Gastrocnemius medialis (tissue), 4 donors: ENCODE measurements at regions not wholly inside any gene's neighbourhood (a gene's known extent, or its start where the extent isn't known, plus 50 kb on each side); places are given as distances from the start of the nearest gene placed in this dataset.

Experiments
- ATAC-seq, 2 donors: fragments of 150-250 bp; one replicate each; pipeline ENCODE4 v1.9.1; 2016
- DNase-seq, 2 donors: peaks; one replicate each; pipeline ENCODE4 v3.0.0-alpha.2; 2019
- H3K27ac ChIP-seq, 4 donors: fragments of 200-600 bp; sonication (generic); 1 replicate in 1 of 4; 2 replicates in 3 of 4; pipeline ENCODE4 v1.5.1; 2016 to 2018; ENCODE audit warnings: mild to moderate bottlenecking in 2 of 4, moderate library complexity in 1 of 4
- H3K27me3 ChIP-seq, 3 donors: fragments of 200-600 bp; sonication (generic) in 2 of 3; 1 replicate in 1 of 3; 2 replicates in 2 of 3; pipeline versions ENCODE4 v1.5.1 to v1.6.0; 2016 to 2019; ENCODE audit warnings: mild to moderate bottlenecking in 1 of 3, moderate library complexity in 1 of 3
- H3K36me3 ChIP-seq, 2 donors: fragments of 200-600 bp; sonication (generic) in 1 of 2; one replicate each; pipeline ENCODE4 v1.5.1; 2017 to 2018
- H3K4me1 ChIP-seq, 2 donors: fragments of 200-600 bp; sonication (generic) in 1 of 2; one replicate each; pipeline ENCODE4 v1.5.1; 2016 to 2017; ENCODE audit warnings: mild to moderate bottlenecking in 2 of 2
- H3K4me3 ChIP-seq, 4 donors: fragments of 200-600 bp; sonication (generic) in 3 of 4; 1 replicate in 1 of 4; 2 replicates in 3 of 4; pipeline ENCODE4 v1.5.1; 2016 to 2019; ENCODE audit warnings: mild to moderate bottlenecking in 2 of 4
- H3K9me3 ChIP-seq, 3 donors: fragments of 200-600 bp; sonication (generic) in 2 of 3; 1 replicate in 1 of 3; 2 replicates in 2 of 3; pipeline ENCODE4 v1.5.1; 2016 to 2019
- POLR2A ChIP-seq, 2 donors: fragments of 450-650 bp; IDR thresholded peaks; one replicate each; pipeline ENCODE4 v1.6.1; 2017; ENCODE audit warnings: antibody characterized with exemption in 2 of 2, mild to moderate bottlenecking in 2 of 2, moderate library complexity in 2 of 2
- in situ Hi-C, 4 donors: fragments of 200-750 bp; cut with MboI; loops; one replicate each; pipeline versions ENCODE4 v1.15.0 to v1.8.0; 2017; ENCODE audit warnings: low sequenced_read_pairs in 4 of 4
- intact Hi-C: fragments of 100-400 bp; cut with DNase I; formaldehyde crosslinking; loops from one replicate; pipeline ENCODE4 v1.15.1; 2023; ENCODE audit warnings: low total_unique reads
- TF ChIP-seq, protein P1 (sequence below), 5 experiments: fragments of 450-650 bp in 3 of 5; fragments of 200-600 bp in 2 of 5; sonication (generic) in 2 of 5; IDR thresholded peaks in 4 of 5; conservative IDR thresholded peaks in 1 of 5; 1 replicate in 4 of 5; 2 replicates in 1 of 5; pipeline ENCODE4 v1.5.1; 2016 to 2019; ENCODE audit warnings: antibody characterized with exemption in 5 of 5, mild to moderate bottlenecking in 3 of 5, moderate library complexity in 3 of 5

DNA sequence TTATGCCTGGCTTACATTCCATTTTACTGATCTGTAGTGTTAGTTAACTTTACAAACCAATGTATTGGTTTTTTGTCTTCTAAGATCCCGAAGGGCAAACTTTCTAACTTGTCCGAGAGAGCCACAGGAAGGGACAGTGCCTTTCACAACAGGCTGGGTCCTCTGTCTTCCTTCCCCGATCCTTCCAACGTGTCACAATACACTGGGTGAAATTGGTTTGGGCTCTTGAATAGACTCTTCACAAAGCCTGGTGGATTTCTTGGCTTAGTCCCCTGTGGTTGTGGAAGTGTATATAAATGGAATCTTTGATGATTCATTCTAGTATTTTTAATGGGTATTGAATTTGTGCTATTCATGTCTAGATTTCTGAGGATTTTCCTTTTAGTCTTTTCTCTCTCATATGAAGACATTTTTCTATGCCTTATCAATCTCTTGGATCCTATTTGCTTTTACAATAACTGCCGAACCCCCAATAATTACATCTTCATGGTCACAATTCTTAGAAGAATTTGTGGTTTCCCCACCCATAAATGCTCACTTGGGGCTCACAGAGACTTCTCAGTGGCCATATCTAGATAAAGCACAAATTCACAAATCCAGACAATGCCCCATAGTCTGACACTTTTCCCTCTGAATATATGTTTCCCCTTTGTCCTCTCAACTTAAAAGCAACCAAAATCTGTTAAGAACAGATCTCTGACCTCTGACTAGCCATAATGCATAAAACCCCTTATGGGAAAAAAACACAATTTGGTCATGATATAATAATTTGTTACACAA, 107.7 kb downstream of the MTRR start:
- intact Hi-C loops (no loop called here), in situ Hi-C loops (no loop called here)
- no peak for ATAC-seq
- Histone ChIP-seq H3K36me3 (no peaks in the 10 kb centered on the region), H3K4me3 (no peak overlapping the region), H3K27ac (no peak overlapping the region), H3K4me1 (no peaks in the 10 kb centered on the region), H3K27me3 (no peaks in the 10 kb centered on the region), H3K9me3 (no peaks in the 10 kb centered on the region)
- no peak for TF ChIP-seq POLR2A (IDR thresholded peaks at IDR 0.05)
- TF ChIP-seq, protein P1, sequence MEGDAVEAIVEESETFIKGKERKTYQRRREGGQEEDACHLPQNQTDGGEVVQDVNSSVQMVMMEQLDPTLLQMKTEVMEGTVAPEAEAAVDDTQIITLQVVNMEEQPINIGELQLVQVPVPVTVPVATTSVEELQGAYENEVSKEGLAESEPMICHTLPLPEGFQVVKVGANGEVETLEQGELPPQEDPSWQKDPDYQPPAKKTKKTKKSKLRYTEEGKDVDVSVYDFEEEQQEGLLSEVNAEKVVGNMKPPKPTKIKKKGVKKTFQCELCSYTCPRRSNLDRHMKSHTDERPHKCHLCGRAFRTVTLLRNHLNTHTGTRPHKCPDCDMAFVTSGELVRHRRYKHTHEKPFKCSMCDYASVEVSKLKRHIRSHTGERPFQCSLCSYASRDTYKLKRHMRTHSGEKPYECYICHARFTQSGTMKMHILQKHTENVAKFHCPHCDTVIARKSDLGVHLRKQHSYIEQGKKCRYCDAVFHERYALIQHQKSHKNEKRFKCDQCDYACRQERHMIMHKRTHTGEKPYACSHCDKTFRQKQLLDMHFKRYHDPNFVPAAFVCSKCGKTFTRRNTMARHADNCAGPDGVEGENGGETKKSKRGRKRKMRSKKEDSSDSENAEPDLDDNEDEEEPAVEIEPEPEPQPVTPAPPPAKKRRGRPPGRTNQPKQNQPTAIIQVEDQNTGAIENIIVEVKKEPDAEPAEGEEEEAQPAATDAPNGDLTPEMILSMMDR (IDR thresholded peaks at IDR 0.05 in 4 of 5, conservative IDR thresholded peaks at IDR 0.05 in 1 of 5): no peak
- no peak for DNase-seq

DNA sequence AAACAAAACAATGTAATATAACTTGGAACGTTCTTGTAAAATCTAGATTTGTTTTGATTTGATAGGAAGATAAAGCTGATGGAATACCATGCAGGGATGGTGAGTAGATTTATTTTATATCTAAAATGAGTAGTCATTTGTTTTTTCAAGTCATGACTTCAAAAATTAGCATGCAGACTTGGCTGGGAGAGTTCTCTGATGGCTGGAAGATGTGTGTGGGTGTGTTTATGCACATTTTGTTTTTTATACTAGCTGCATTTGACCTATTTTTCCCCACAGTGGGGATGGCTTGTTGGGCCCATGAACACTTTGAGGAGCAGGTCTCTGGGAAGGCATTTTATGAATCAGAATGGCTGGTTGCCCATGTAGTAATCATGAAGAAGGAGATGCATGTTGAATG, 109.2 kb downstream of the MTRR start:
- no peaks in the 10 kb centered on the region for H3K4me1 ChIP-seq
- H3K27ac ChIP-seq: no peak overlapping the region
- no peak overlapping the region for H3K4me3 ChIP-seq
- intact Hi-C loops: no loop called here
- ATAC-seq (no peak), DNase-seq (no peak)
- TF ChIP-seq, protein P1 (IDR thresholded peaks at IDR 0.05 in 4 of 5, conservative IDR thresholded peaks at IDR 0.05 in 1 of 5): no peak
- no peak for TF ChIP-seq POLR2A (IDR thresholded peaks at IDR 0.05)
- H3K9me3 ChIP-seq: no peaks in the 10 kb centered on the region
- H3K36me3 ChIP-seq: no peaks in the 10 kb centered on the region
- in situ Hi-C loops: no loop called here
- no peaks in the 10 kb centered on the region for H3K27me3 ChIP-seq

DNA sequence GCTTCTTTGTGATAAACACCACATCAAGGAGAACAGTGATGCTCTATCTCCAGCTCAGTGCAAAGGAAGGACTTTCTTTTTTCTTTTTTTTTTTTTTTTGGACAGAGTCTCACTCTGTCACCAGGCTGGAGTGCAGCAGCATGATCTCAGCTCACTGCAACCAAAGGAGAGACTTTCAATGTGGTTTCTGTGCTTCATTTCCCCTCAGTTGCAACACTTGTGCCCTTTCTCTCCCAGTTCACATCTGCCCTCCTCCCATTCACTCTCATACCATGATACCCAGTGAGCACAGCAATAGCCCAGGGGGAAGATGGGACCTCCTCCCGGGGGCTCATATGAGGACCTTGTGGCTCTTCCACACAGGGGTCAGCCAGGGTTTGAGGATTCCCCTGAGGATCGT, 110.0 kb downstream of the MTRR start:
- Histone ChIP-seq H3K4me1 (no peaks in the 10 kb centered on the region), H3K27me3 (no peaks in the 10 kb centered on the region), H3K4me3 (no peak overlapping the region), H3K36me3 (no peaks in the 10 kb centered on the region), H3K27ac (no peak overlapping the region), H3K9me3 (no peaks in the 10 kb centered on the region)
- no peak for ATAC-seq
- in situ Hi-C loops: no loop called here
- no peak for DNase-seq
- intact Hi-C loops: no loop called here
- TF ChIP-seq, protein P1 (IDR thresholded peaks at IDR 0.05 in 4 of 5, conservative IDR thresholded peaks at IDR 0.05 in 1 of 5): no peak
- TF ChIP-seq POLR2A (IDR thresholded peaks at IDR 0.05): no peak

DNA sequence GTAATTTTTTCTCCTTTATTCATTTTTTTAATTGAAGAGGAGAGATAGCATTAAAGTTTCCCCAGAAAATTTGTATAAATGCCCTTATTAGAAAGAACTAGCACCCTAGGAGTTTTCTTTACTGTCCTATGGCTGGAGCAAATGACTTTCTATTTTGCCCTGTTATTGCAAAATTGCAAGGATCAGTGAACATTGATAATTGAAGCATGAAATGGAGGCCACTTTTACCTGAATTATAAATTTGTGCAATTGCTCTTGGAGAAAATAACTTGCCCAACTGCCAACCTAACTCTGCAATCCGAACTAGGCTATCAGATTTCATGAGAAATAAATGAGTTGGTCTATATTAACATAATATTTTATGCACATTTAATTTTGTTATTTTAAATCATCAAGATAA, 111.9 kb downstream of the MTRR start:
- no peaks in the 10 kb centered on the region for H3K9me3 ChIP-seq
- ATAC-seq: no peak
- H3K4me1 ChIP-seq: no peaks in the 10 kb centered on the region
- no peaks in the 10 kb centered on the region for H3K36me3 ChIP-seq
- no peak overlapping the region for H3K27ac ChIP-seq
- no peak for TF ChIP-seq POLR2A (IDR thresholded peaks at IDR 0.05)
- TF ChIP-seq, protein P1 (IDR thresholded peaks at IDR 0.05 in 4 of 5, conservative IDR thresholded peaks at IDR 0.05 in 1 of 5): no peak
- no peak overlapping the region for H3K4me3 ChIP-seq
- H3K27me3 ChIP-seq: no peaks in the 10 kb centered on the region
- intact Hi-C loops: no loop called here
- in situ Hi-C loops: no loop called here
- DNase-seq: no peak

DNA sequence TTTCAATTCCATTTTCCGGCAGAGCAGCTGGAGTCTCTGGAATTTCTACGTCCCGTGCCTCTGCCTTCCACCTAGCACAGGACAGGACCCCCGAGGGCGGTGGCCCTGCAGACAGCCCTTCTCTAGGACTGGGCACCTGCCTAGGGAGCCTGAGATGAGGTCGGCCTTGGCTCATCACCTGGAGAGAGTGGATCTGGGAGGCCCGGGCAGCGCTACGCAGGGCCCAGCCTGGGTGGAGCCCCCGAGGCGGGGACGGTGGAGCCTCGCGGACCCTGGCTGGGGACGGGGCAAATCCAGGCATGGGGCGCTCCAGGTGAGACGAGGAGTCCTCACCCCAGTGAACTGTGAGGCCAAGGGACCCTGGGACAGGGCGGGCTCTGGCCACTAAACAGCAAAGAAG, 114.5 kb downstream of the MTRR start:
- Histone ChIP-seq H3K4me1 (no peaks in the 10 kb centered on the region), H3K36me3 (no peaks in the 10 kb centered on the region), H3K9me3 (no peaks in the 10 kb centered on the region), H3K4me3 (no peak overlapping the region), H3K27ac (no peak overlapping the region), H3K27me3 (no peaks in the 10 kb centered on the region)
- no peak for DNase-seq
- intact Hi-C loops: no loop called here
- in situ Hi-C loops: no loop called here
- no peak for ATAC-seq
- no peak for TF ChIP-seq POLR2A (IDR thresholded peaks at IDR 0.05)
- TF ChIP-seq, protein P1 (IDR thresholded peaks at IDR 0.05 in 4 of 5, conservative IDR thresholded peaks at IDR 0.05 in 1 of 5): no peak
